ENCODE measurements at regions not wholly inside any gene's neighbourhood (a gene's known extent, or its start where the extent isn't known, plus 50 kb on each side); places are given as distances from the start of the nearest gene placed in this dataset.

DNA sequence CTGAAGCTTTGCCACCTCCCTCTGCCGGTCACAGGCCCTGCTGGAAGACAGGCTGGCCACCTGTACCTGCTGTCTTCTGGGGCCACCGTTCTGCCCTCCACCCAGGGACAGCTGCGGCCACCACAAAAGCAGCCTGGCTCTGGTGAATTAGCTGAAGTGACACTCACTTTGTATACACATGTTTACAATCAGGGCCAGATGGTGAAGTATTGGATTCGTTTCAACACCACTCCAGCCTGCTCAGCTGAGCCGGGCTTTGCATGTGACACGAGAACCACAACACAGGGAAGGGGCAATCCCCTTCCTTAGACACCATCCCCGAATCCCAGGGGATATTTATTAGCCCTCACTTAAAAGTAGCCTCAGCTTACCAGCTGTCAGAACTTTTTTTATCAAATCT lies 191.5 kb upstream of the RPL38 start:
- Mint-ChIP-seq H3K36me3 (no peaks in the 10 kb centered on the region), H3K4me1 (peaks cover 23% of the 10 kb centered on the region), H3K9me3 (no peaks in the 10 kb centered on the region), H3K27me3 (ENCODE audit: low read depth) (no peaks in the 10 kb centered on the region; the same call in none of the 2 replicates), H3K27ac (no peak overlapping the region), H3K4me3 (no peak overlapping the region)
- CTCF ChIA-PET = interaction anchor here (0.9 to 1.5 kb wide), 3 partner anchors 13 to 188 kb away, joined by 3 to 9 read pairs (median 7); no protein-coding TSS in a partner anchor
- POLR2A ChIA-PET = interaction anchor here (0.6 kb wide), 1 partner anchor 504 kb away, joined by 3 read pairs; no protein-coding TSS in a partner anchor
- TF ChIP-seq, protein P1, sequence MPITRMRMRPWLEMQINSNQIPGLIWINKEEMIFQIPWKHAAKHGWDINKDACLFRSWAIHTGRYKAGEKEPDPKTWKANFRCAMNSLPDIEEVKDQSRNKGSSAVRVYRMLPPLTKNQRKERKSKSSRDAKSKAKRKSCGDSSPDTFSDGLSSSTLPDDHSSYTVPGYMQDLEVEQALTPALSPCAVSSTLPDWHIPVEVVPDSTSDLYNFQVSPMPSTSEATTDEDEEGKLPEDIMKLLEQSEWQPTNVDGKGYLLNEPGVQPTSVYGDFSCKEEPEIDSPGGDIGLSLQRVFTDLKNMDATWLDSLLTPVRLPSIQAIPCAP (CRISPR knock-in tag; IDR thresholded peaks at IDR 0.05) = no peak
- TF ChIP-seq, protein P2, sequence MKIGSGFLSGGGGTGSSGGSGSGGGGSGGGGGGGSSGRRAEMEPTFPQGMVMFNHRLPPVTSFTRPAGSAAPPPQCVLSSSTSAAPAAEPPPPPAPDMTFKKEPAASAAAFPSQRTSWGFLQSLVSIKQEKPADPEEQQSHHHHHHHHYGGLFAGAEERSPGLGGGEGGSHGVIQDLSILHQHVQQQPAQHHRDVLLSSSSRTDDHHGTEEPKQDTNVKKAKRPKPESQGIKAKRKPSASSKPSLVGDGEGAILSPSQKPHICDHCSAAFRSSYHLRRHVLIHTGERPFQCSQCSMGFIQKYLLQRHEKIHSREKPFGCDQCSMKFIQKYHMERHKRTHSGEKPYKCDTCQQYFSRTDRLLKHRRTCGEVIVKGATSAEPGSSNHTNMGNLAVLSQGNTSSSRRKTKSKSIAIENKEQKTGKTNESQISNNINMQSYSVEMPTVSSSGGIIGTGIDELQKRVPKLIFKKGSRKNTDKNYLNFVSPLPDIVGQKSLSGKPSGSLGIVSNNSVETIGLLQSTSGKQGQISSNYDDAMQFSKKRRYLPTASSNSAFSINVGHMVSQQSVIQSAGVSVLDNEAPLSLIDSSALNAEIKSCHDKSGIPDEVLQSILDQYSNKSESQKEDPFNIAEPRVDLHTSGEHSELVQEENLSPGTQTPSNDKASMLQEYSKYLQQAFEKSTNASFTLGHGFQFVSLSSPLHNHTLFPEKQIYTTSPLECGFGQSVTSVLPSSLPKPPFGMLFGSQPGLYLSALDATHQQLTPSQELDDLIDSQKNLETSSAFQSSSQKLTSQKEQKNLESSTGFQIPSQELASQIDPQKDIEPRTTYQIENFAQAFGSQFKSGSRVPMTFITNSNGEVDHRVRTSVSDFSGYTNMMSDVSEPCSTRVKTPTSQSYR (CRISPR knock-in tag; IDR thresholded peaks at IDR 0.05) = no peak
- TF ChIP-seq ZNF121 (CRISPR knock-in tag; IDR thresholded peaks at IDR 0.05) (no peak), ZNF671 (CRISPR knock-in tag; IDR thresholded peaks at IDR 0.05) (no peak), OVOL2 (CRISPR knock-in tag; IDR thresholded peaks at IDR 0.05; ENCODE audit: borderline replicate concordance) (no peak), GTF2I (CRISPR knock-in tag; conservative IDR thresholded peaks at IDR 0.05) (no peak), TP53 (CRISPR knock-in tag; IDR thresholded peaks at IDR 0.05) (no peak), ELF4 (CRISPR knock-in tag; IDR thresholded peaks at IDR 0.05; ENCODE audit: low read depth) (no peak), FOXK1 (CRISPR knock-in tag; IDR thresholded peaks at IDR 0.05) (no peak), PRRX2 (CRISPR knock-in tag; IDR thresholded peaks at IDR 0.05) (no peak), ZNF263 (CRISPR knock-in tag; IDR thresholded peaks at IDR 0.05; ENCODE audit: low read depth) (no peak), SP1 (CRISPR knock-in tag; conservative IDR thresholded peaks at IDR 0.05) (no peak), ZNF396 (CRISPR knock-in tag; IDR thresholded peaks at IDR 0.05; ENCODE audit: borderline replicate concordance) (no peak), ZNF138 (CRISPR knock-in tag; conservative IDR thresholded peaks at IDR 0.05) (no peak)
- TF ChIP-seq, protein P3, sequence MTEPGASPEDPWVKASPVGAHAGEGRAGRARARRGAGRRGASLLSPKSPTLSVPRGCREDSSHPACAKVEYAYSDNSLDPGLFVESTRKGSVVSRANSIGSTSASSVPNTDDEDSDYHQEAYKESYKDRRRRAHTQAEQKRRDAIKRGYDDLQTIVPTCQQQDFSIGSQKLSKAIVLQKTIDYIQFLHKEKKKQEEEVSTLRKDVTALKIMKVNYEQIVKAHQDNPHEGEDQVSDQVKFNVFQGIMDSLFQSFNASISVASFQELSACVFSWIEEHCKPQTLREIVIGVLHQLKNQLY (CRISPR knock-in tag; IDR thresholded peaks at IDR 0.05) = no peak
- TF ChIP-seq, protein P4, sequence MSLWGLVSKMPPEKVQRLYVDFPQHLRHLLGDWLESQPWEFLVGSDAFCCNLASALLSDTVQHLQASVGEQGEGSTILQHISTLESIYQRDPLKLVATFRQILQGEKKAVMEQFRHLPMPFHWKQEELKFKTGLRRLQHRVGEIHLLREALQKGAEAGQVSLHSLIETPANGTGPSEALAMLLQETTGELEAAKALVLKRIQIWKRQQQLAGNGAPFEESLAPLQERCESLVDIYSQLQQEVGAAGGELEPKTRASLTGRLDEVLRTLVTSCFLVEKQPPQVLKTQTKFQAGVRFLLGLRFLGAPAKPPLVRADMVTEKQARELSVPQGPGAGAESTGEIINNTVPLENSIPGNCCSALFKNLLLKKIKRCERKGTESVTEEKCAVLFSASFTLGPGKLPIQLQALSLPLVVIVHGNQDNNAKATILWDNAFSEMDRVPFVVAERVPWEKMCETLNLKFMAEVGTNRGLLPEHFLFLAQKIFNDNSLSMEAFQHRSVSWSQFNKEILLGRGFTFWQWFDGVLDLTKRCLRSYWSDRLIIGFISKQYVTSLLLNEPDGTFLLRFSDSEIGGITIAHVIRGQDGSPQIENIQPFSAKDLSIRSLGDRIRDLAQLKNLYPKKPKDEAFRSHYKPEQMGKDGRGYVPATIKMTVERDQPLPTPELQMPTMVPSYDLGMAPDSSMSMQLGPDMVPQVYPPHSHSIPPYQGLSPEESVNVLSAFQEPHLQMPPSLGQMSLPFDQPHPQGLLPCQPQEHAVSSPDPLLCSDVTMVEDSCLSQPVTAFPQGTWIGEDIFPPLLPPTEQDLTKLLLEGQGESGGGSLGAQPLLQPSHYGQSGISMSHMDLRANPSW (CRISPR knock-in tag; conservative IDR thresholded peaks at IDR 0.05; ENCODE audit: low read depth) = no peak
- TF ChIP-seq, protein P5, sequence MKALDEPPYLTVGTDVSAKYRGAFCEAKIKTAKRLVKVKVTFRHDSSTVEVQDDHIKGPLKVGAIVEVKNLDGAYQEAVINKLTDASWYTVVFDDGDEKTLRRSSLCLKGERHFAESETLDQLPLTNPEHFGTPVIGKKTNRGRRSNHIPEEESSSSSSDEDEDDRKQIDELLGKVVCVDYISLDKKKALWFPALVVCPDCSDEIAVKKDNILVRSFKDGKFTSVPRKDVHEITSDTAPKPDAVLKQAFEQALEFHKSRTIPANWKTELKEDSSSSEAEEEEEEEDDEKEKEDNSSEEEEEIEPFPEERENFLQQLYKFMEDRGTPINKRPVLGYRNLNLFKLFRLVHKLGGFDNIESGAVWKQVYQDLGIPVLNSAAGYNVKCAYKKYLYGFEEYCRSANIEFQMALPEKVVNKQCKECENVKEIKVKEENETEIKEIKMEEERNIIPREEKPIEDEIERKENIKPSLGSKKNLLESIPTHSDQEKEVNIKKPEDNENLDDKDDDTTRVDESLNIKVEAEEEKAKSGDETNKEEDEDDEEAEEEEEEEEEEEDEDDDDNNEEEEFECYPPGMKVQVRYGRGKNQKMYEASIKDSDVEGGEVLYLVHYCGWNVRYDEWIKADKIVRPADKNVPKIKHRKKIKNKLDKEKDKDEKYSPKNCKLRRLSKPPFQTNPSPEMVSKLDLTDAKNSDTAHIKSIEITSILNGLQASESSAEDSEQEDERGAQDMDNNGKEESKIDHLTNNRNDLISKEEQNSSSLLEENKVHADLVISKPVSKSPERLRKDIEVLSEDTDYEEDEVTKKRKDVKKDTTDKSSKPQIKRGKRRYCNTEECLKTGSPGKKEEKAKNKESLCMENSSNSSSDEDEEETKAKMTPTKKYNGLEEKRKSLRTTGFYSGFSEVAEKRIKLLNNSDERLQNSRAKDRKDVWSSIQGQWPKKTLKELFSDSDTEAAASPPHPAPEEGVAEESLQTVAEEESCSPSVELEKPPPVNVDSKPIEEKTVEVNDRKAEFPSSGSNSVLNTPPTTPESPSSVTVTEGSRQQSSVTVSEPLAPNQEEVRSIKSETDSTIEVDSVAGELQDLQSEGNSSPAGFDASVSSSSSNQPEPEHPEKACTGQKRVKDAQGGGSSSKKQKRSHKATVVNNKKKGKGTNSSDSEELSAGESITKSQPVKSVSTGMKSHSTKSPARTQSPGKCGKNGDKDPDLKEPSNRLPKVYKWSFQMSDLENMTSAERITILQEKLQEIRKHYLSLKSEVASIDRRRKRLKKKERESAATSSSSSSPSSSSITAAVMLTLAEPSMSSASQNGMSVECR (CRISPR knock-in tag; IDR thresholded peaks at IDR 0.05; ENCODE audit: borderline replicate concordance) = no peak
- TF ChIP-seq, protein P6, sequence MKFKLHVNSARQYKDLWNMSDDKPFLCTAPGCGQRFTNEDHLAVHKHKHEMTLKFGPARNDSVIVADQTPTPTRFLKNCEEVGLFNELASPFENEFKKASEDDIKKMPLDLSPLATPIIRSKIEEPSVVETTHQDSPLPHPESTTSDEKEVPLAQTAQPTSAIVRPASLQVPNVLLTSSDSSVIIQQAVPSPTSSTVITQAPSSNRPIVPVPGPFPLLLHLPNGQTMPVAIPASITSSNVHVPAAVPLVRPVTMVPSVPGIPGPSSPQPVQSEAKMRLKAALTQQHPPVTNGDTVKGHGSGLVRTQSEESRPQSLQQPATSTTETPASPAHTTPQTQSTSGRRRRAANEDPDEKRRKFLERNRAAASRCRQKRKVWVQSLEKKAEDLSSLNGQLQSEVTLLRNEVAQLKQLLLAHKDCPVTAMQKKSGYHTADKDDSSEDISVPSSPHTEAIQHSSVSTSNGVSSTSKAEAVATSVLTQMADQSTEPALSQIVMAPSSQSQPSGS (CRISPR knock-in tag; IDR thresholded peaks at IDR 0.05; ENCODE audit: borderline replicate concordance, low read depth) = no peak
- TF ChIP-seq, protein P7, sequence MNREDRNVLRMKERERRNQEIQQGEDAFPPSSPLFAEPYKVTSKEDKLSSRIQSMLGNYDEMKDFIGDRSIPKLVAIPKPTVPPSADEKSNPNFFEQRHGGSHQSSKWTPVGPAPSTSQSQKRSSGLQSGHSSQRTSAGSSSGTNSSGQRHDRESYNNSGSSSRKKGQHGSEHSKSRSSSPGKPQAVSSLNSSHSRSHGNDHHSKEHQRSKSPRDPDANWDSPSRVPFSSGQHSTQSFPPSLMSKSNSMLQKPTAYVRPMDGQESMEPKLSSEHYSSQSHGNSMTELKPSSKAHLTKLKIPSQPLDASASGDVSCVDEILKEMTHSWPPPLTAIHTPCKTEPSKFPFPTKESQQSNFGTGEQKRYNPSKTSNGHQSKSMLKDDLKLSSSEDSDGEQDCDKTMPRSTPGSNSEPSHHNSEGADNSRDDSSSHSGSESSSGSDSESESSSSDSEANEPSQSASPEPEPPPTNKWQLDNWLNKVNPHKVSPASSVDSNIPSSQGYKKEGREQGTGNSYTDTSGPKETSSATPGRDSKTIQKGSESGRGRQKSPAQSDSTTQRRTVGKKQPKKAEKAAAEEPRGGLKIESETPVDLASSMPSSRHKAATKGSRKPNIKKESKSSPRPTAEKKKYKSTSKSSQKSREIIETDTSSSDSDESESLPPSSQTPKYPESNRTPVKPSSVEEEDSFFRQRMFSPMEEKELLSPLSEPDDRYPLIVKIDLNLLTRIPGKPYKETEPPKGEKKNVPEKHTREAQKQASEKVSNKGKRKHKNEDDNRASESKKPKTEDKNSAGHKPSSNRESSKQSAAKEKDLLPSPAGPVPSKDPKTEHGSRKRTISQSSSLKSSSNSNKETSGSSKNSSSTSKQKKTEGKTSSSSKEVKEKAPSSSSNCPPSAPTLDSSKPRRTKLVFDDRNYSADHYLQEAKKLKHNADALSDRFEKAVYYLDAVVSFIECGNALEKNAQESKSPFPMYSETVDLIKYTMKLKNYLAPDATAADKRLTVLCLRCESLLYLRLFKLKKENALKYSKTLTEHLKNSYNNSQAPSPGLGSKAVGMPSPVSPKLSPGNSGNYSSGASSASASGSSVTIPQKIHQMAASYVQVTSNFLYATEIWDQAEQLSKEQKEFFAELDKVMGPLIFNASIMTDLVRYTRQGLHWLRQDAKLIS (CRISPR knock-in tag; IDR thresholded peaks at IDR 0.05; ENCODE audit: borderline replicate concordance) = no peak
- ATAC-seq (no peak), DNase-seq (ENCODE audit: low spot score) (no peak)
